OCI-LY1 (cell line): ENCODE measurements at regions not wholly inside any gene's neighbourhood (a gene's known extent, or its start where the extent isn't known, plus 50 kb on each side); places are given as distances from the start of the nearest gene placed in this dataset.

Experiments
- CTCF ChIP-seq: fragments of 200-600 bp; sonication (generic), shearing (Covaris generic); IDR thresholded peaks from 2 replicates; pipeline ENCODE4 v1.5.1; 2017; ENCODE audit warnings: mild to moderate bottlenecking, antibody characterized with exemption, low read length, moderate library complexity, mixed read lengths
- EZH2 ChIP-seq: fragments of 200-600 bp; sonication (generic), shearing (Covaris generic); IDR thresholded peaks from 2 replicates; pipeline ENCODE4 v1.8.0; 2017; ENCODE audit warnings: borderline replicate concordance, mixed run types, mild to moderate bottlenecking, antibody characterized with exemption, low read length, moderate library complexity, mixed read lengths

GRCh38 chr20:51160821-51161220, 137.9 kb upstream of the KCNG1 start:
- TF ChIP-seq CTCF (no peak), EZH2 (no peak)
